Epithelial cell of proximal tubule (primary cell): ENCODE measurements at regions not wholly inside any gene's neighbourhood (a gene's known extent, or its start where the extent isn't known, plus 50 kb on each side); places are given as distances from the start of the nearest gene placed in this dataset.
A peak's percentile ranks its signal among the peaks of the same experiment; 100 is the strongest.

Source experiments
- DNase-seq: peaks from one replicate; pipeline ENCODE4 v3.0.0-alpha.2; 2011; ENCODE audit warnings: low read depth
- H3K4me3 ChIP-seq: 2 replicates; pipeline ENCODE4 v1.5.1; 2011; ENCODE audit warnings: low read depth, mild to moderate bottlenecking, low read length
- CTCF ChIP-seq: conservative IDR thresholded peaks from 2 replicates; pipeline ENCODE4 v1.5.1; 2012; ENCODE audit warnings: low read depth, mild to moderate bottlenecking, low read length

GRCh38 chr5:142411103-142411502 lies 86.3 kb upstream of the SPRY4 start:
- no peak for DNase-seq
- H3K4me3 ChIP-seq: no peak overlapping the region
- TF ChIP-seq CTCF: no peak

GRCh38 chr5:142408981-142409481 lies 84.2 kb upstream of the SPRY4 start:
- DNase-seq: no peak
- H3K4me3 ChIP-seq: peak overlapping the region; percentile 25

GRCh38 chr5:142408536-142408935 lies 83.7 kb upstream of the SPRY4 start:
- H3K4me3 ChIP-seq: no peak overlapping the region
- TF ChIP-seq CTCF: no peak
- no peak for DNase-seq

More at GRCh38 chr5:142408981-142409481, 84.2 kb upstream of the SPRY4 start:
- no peak for TF ChIP-seq CTCF

- no peak for DNase-seq
- TF ChIP-seq CTCF: no peak
- no peak overlapping the region for H3K4me3 ChIP-seq
These were observed 81.1 kb upstream of the SPRY4 start for GRCh38 chr5:142405814-142406395.

GRCh38 chr5:142405023-142405422 lies 80.2 kb upstream of the SPRY4 start:
- no peak for DNase-seq
- no peak for TF ChIP-seq CTCF
- H3K4me3 ChIP-seq: no peak overlapping the region

- no peak for TF ChIP-seq CTCF
- no peak overlapping the region for H3K4me3 ChIP-seq
- no peak for DNase-seq
These were observed 79.2 kb upstream of the SPRY4 start for GRCh38 chr5:142404046-142404477.

- H3K4me3 ChIP-seq: no peak overlapping the region
- no peak for DNase-seq
- TF ChIP-seq CTCF: no peak
These were observed 78.8 kb upstream of the SPRY4 start for GRCh38 chr5:142403583-142403982.
